Psoas muscle (tissue), 7 donors: ENCODE measurements at regions not wholly inside any gene's neighbourhood (a gene's known extent, or its start where the extent isn't known, plus 50 kb on each side); places are given as distances from the start of the nearest gene placed in this dataset.

Source experiments
- ATAC-seq, 4 donors: fragments of 200-7000 bp; cut with Tn5 transposase; one replicate each; pipeline ENCODE4 v1.9.1; 2020; ENCODE audit warnings: moderate library complexity in 3 of 4, mild to moderate bottlenecking in 2 of 4
- DNase-seq, 2 donors: peaks; one replicate each; pipeline ENCODE4 v3.0.0-alpha.2; 2020
- H3K27ac ChIP-seq: fragments of 200-600 bp; one replicate; pipeline ENCODE4 v1.8.0; 2022
- H3K27me3 ChIP-seq, 3 donors: fragments of 200-600 bp in 1 of 3; one replicate each; pipeline versions ENCODE4 v1.6.1 to v1.8.0; 2013 to 2022; ENCODE audit warnings: low read length in 2 of 3, mild to moderate bottlenecking in 2 of 3, moderate library complexity in 1 of 3; ENCODE audit not compliant: insufficient read depth in 3 of 3
- H3K36me3 ChIP-seq, 2 donors: fragments of 200-600 bp in 1 of 2; one replicate each; pipeline versions ENCODE4 v1.6.1 to v1.8.0; 2013 to 2022; ENCODE audit warnings: low read depth in 1 of 2, mild to moderate bottlenecking in 1 of 2, moderate library complexity in 1 of 2; ENCODE audit not compliant: insufficient read depth in 1 of 2
- H3K4me1 ChIP-seq: fragments of 200-600 bp; one replicate; pipeline ENCODE4 v1.8.0; 2022
- H3K4me3 ChIP-seq: fragments of 200-600 bp; one replicate; pipeline ENCODE4 v1.8.0; 2022; ENCODE audit warnings: mild to moderate bottlenecking
- H3K9me3 ChIP-seq: fragments of 200-600 bp; one replicate; pipeline ENCODE4 v1.8.0; 2022
- CTCF ChIP-seq: fragments of 200-600 bp; IDR thresholded peaks from one replicate; pipeline ENCODE4 v1.8.0; 2022; ENCODE audit warnings: antibody characterized with exemption
- WGBS, 3 donors: extraction: QIAGEN DNeasy Blood & Tissue Kit; methylation state at CpG; one replicate each; pipeline versions ENCODE4 v1.1.6 to v1.1.7; 2013; 5-methylcytosine and 5-hydroxymethylcytosine counted together
- intact Hi-C, 2 donors: fragments of 100-400 bp; cut with DNase I; formaldehyde crosslinking; loops; one replicate each; pipeline versions ENCODE4 v1.11.0 to v1.14.2; 2022
- donor health status: healthy with polysubstance abuse.
- donor health status: DM: no; HTN: no; CAD: no; lungs with moderate emphysema.
- donor health status: Bipolar disorder and iron deficiency.
- donor health status: healthy.
- donor health status: DM: yes; HTN: yes; CAD: no.
- donor health status: DM: no; HTN: no; CAD: no.
- donor health status: DM: yes; HTN: yes; CAD: no.

- Histone ChIP-seq H3K36me3 (no peaks in the 10 kb centered on the region), H3K4me3 (no peak overlapping the region), H3K4me1 (no peaks in the 10 kb centered on the region), H3K27ac (no peak overlapping the region), H3K9me3 (no peaks in the 10 kb centered on the region), H3K27me3 (no peaks in the 10 kb centered on the region)
- no peak for DNase-seq
- WGBS, 3 donors = 66 to 80% (median 74%) methylated on average over 2 of the region's 2 CpGs
- ATAC-seq = no peak
- TF ChIP-seq CTCF = no peak
- intact Hi-C loops = no loop called here
These were observed 532.4 kb downstream of the INHBA start for GRCh38 chr7:41170466-41170865.

- Histone ChIP-seq H3K4me1 (no peaks in the 10 kb centered on the region), H3K9me3 (no peaks in the 10 kb centered on the region), H3K4me3 (no peak overlapping the region), H3K36me3 (no peaks in the 10 kb centered on the region), H3K27ac (no peak overlapping the region), H3K27me3 (no peaks in the 10 kb centered on the region)
- ATAC-seq = no peak
- TF ChIP-seq CTCF = no peak
- no peak for DNase-seq
- intact Hi-C loops = no loop called here
- WGBS, 3 donors = 84 to 88% (median 85%) methylated on average over 6 of the region's 6 CpGs
These were observed 533.6 kb downstream of the INHBA start for GRCh38 chr7:41169317-41169716.

- 60 to 74% (median 68%) methylated on average over 2 of the region's 2 CpGs for WGBS, 3 donors
- H3K4me3 ChIP-seq = no peak overlapping the region
- H3K27me3 ChIP-seq = no peaks in the 10 kb centered on the region
- ATAC-seq (no peak), DNase-seq (no peak)
- no peak overlapping the region for H3K27ac ChIP-seq
- H3K4me1 ChIP-seq = no peaks in the 10 kb centered on the region
- TF ChIP-seq CTCF = no peak
- intact Hi-C loops = no loop called here
- H3K36me3 ChIP-seq = no peaks in the 10 kb centered on the region
- H3K9me3 ChIP-seq = no peaks in the 10 kb centered on the region
These were observed 535.1 kb downstream of the INHBA start for GRCh38 chr7:41167836-41168235.

GRCh38 chr7:41164440-41164839, 538.5 kb downstream of the INHBA start:
- H3K36me3 ChIP-seq = no peaks in the 10 kb centered on the region
- H3K27ac ChIP-seq = no peak overlapping the region
- DNase-seq (no peak), ATAC-seq (no peak)
- no peak for TF ChIP-seq CTCF
- 15 to 56% (median 29%) methylated on average over 2 of the region's 2 CpGs for WGBS, 3 donors
- no peaks in the 10 kb centered on the region for H3K4me1 ChIP-seq
- H3K4me3 ChIP-seq = no peak overlapping the region
- H3K9me3 ChIP-seq = peaks cover 4% of the 10 kb centered on the region
- no peaks in the 10 kb centered on the region for H3K27me3 ChIP-seq
- intact Hi-C loops = no loop called here

GRCh38 chr7:41163991-41164390, 538.9 kb downstream of the INHBA start:
- Histone ChIP-seq H3K36me3 (no peaks in the 10 kb centered on the region), H3K27ac (no peak overlapping the region), H3K9me3 (peaks cover 4% of the 10 kb centered on the region), H3K4me3 (no peak overlapping the region), H3K4me1 (no peaks in the 10 kb centered on the region), H3K27me3 (no peaks in the 10 kb centered on the region)
- no peak for TF ChIP-seq CTCF
- DNase-seq (no peak), ATAC-seq (no peak)
- intact Hi-C loops = no loop called here
- WGBS, 3 donors = 44 to 63% (median 54%) methylated on average over 3 of the region's 3 CpGs
